ENCODE measurements at regions not wholly inside any gene's neighbourhood (a gene's known extent, or its start where the extent isn't known, plus 50 kb on each side); places are given as distances from the start of the nearest gene placed in this dataset.

GRCh38 chr5:109522404-109522803, 112.6 kb upstream of the PJA2 start:
- Histone ChIP-seq H3K9ac (ENCODE audit: low read length in 3 of 3) (no peak overlapping the region), H3K36me3 (ENCODE audit: control insufficient read depth in 2 of 3, insufficient read depth in 3 of 3, low read length in 3 of 3) (no peaks in the 10 kb centered on the region), H3K27me3 (ENCODE audit: control insufficient read depth, insufficient read depth, low read length) (no peaks in the 10 kb centered on the region), H3K4me3 (ENCODE audit: low read length in 3 of 3) (no peak overlapping the region), H3K9me3 (ENCODE audit: control insufficient read depth in 2 of 3, insufficient read depth in 1 of 3, low read length in 3 of 3) (no peaks in the 10 kb centered on the region), H3K4me1 (ENCODE audit: control insufficient read depth in 2 of 3, insufficient read depth in 2 of 3, low read depth in 1 of 3, low read length in 3 of 3) (no peaks in the 10 kb centered on the region), H3K27ac (ENCODE audit: low read depth in 2 of 2, low read length in 2 of 2) (no peak overlapping the region)
- TF ChIP-seq CTCF (IDR thresholded peaks at IDR 0.05; ENCODE audit: borderline replicate concordance, extremely low read depth, insufficient read depth), result no peak
- intact Hi-C loops (cut with DNase I), result no loop called here
- no peak for DNase-seq
- no peak for FAIRE-seq

- no peaks in the 10 kb centered on the region for H3K36me3 ChIP-seq (ENCODE audit: control insufficient read depth in 2 of 3, insufficient read depth in 3 of 3, low read length in 3 of 3)
- intact Hi-C loops (cut with DNase I), result no loop called here
- H3K9me3 ChIP-seq (ENCODE audit: control insufficient read depth in 2 of 3, insufficient read depth in 1 of 3, low read length in 3 of 3), result no peaks in the 10 kb centered on the region
- no peak for TF ChIP-seq CTCF (IDR thresholded peaks at IDR 0.05; ENCODE audit: borderline replicate concordance, extremely low read depth, insufficient read depth)
- no peak overlapping the region for H3K9ac ChIP-seq (ENCODE audit: low read length in 3 of 3)
- FAIRE-seq, result no peak
- no peak for DNase-seq
- no peak overlapping the region for H3K4me3 ChIP-seq (ENCODE audit: low read length in 3 of 3)
- no peak overlapping the region for H3K27ac ChIP-seq (ENCODE audit: low read depth in 2 of 2, low read length in 2 of 2)
- no peaks in the 10 kb centered on the region for H3K4me1 ChIP-seq (ENCODE audit: control insufficient read depth in 2 of 3, insufficient read depth in 2 of 3, low read depth in 1 of 3, low read length in 3 of 3)
- no peaks in the 10 kb centered on the region for H3K27me3 ChIP-seq (ENCODE audit: control insufficient read depth, insufficient read depth, low read length)
Measured at GRCh38 chr5:109519416-109519815, 109.6 kb upstream of the PJA2 start.

- intact Hi-C loops (cut with DNase I), result no loop called here
- FAIRE-seq, result no peak
- H3K4me3 ChIP-seq (ENCODE audit: low read length in 3 of 3), result no peak overlapping the region
Measured at GRCh38 chr5:109516390-109516789, 106.6 kb upstream of the PJA2 start.

More at GRCh38 chr5:109516390-109516789, 106.6 kb upstream of the PJA2 start:
- Histone ChIP-seq H3K27ac (ENCODE audit: low read depth in 2 of 2, low read length in 2 of 2) (no peak overlapping the region), H3K27me3 (ENCODE audit: control insufficient read depth, insufficient read depth, low read length) (no peaks in the 10 kb centered on the region), H3K9me3 (ENCODE audit: control insufficient read depth in 2 of 3, insufficient read depth in 1 of 3, low read length in 3 of 3) (no peaks in the 10 kb centered on the region), H3K4me1 (ENCODE audit: control insufficient read depth in 2 of 3, insufficient read depth in 2 of 3, low read depth in 1 of 3, low read length in 3 of 3) (no peaks in the 10 kb centered on the region), H3K9ac (ENCODE audit: low read length in 3 of 3) (no peak overlapping the region), H3K36me3 (ENCODE audit: control insufficient read depth in 2 of 3, insufficient read depth in 3 of 3, low read length in 3 of 3) (no peaks in the 10 kb centered on the region)
- DNase-seq, result no peak
- no peak for TF ChIP-seq CTCF (IDR thresholded peaks at IDR 0.05; ENCODE audit: borderline replicate concordance, extremely low read depth, insufficient read depth)
